ENCODE measurements at regions not wholly inside any gene's neighbourhood (a gene's known extent, or its start where the extent isn't known, plus 50 kb on each side); places are given as distances from the start of the nearest gene placed in this dataset.

DNA sequence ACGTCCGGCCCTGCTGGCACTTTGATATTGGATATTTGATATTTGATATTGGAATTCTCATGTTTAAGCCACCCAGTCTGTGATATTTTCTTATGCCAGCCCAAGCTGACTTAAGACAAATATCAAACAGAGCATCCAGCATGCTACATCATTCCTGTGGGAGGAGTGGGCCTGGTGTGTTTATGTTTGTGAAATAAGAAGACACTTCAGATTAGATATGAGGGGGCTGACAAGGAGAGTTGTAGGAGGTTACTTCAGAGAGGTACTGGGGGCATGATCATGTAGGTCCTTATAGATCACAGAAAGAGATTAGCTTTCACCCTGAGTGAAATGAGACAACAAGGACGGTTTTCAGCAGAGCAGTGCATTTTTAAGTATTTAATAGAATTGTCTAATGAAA lies 382.9 kb downstream of the SEMA3D start:
- intact Hi-C loops (cut with micrococcal nuclease; ENCODE audit: unreplicated experiment): no loop called here
- Histone ChIP-seq H3K9me2 (ENCODE audit: insufficient read depth, low read length) (no peaks in the 10 kb centered on the region), H3K4me3 (ENCODE audit: low read depth, low read length, poor library complexity, severe bottlenecking) (no peak overlapping the region), H2AFZ (ENCODE audit: low read length) (no peak overlapping the region), H3K79me2 (ENCODE audit: insufficient read depth, low read depth, low read length) (no peaks in the 10 kb centered on the region), H3K4me2 (ENCODE audit: low read length) (no peak overlapping the region), H4K20me1 (ENCODE audit: insufficient read depth, low read length) (no peaks in the 10 kb centered on the region), H3K36me3 (ENCODE audit: insufficient read depth, low read length) (no peaks in the 10 kb centered on the region), H3K9me3 (ENCODE audit: low read length) (no peaks in the 10 kb centered on the region), H3K4me1 (ENCODE audit: insufficient read depth, low read length, poor library complexity, severe bottlenecking) (no peaks in the 10 kb centered on the region), H3K27ac (ENCODE audit: low read depth, low read length, poor library complexity, severe bottlenecking) (no peak overlapping the region)
- CTCF ChIA-PET (ENCODE audit: unreplicated experiment): no interaction called here
- TF ChIP-seq, protein P1, sequence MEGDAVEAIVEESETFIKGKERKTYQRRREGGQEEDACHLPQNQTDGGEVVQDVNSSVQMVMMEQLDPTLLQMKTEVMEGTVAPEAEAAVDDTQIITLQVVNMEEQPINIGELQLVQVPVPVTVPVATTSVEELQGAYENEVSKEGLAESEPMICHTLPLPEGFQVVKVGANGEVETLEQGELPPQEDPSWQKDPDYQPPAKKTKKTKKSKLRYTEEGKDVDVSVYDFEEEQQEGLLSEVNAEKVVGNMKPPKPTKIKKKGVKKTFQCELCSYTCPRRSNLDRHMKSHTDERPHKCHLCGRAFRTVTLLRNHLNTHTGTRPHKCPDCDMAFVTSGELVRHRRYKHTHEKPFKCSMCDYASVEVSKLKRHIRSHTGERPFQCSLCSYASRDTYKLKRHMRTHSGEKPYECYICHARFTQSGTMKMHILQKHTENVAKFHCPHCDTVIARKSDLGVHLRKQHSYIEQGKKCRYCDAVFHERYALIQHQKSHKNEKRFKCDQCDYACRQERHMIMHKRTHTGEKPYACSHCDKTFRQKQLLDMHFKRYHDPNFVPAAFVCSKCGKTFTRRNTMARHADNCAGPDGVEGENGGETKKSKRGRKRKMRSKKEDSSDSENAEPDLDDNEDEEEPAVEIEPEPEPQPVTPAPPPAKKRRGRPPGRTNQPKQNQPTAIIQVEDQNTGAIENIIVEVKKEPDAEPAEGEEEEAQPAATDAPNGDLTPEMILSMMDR (conservative IDR thresholded peaks at IDR 0.05; ENCODE audit: low read length): no peak
- TF ChIP-seq EZH2phosphoT487 (IDR thresholded peaks at IDR 0.05; ENCODE audit: borderline replicate concordance, low read depth, low read length): no peak
- BruUV-seq (replicated peaks): no TSS peak
- DNase-seq (ENCODE audit: low spot score): no peak
- POLR2A ChIA-PET: interaction anchor here (0.7 to 0.8 kb wide), 2 partner anchors 7 to 24 kb away, joined by 3 to 4 read pairs; no protein-coding TSS in a partner anchor

DNA sequence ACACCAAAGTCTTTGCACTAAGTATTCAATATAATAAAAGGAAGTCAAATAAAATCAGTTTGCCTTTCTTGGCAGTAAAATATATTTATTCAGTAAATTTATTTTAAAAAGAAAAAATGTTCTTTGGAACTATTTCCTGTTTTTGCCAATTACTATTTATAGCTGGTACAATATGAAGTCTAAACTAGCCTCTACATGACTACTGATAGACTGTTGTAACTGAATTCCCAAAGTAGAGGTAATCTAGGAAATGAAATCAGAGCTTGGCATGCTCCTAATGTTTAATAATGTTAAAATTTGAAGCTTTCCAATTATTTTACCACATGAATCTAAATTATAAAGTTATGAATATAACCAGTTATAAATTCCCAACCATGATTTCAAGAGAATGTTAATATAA lies 385.5 kb downstream of the SEMA3D start:
- Histone ChIP-seq H3K79me2 (ENCODE audit: insufficient read depth, low read depth, low read length) (no peaks in the 10 kb centered on the region), H3K4me1 (ENCODE audit: insufficient read depth, low read length, poor library complexity, severe bottlenecking) (no peaks in the 10 kb centered on the region), H3K27ac (ENCODE audit: low read depth, low read length, poor library complexity, severe bottlenecking) (no peak overlapping the region), H2AFZ (ENCODE audit: low read length) (no peak overlapping the region), H4K20me1 (ENCODE audit: insufficient read depth, low read length) (no peaks in the 10 kb centered on the region), H3K4me3 (ENCODE audit: low read depth, low read length, poor library complexity, severe bottlenecking) (no peak overlapping the region), H3K9me3 (ENCODE audit: low read length) (no peaks in the 10 kb centered on the region), H3K36me3 (ENCODE audit: insufficient read depth, low read length) (no peaks in the 10 kb centered on the region), H3K9me2 (ENCODE audit: insufficient read depth, low read length) (no peaks in the 10 kb centered on the region), H3K4me2 (ENCODE audit: low read length) (no peak overlapping the region)
- DNase-seq (ENCODE audit: low spot score): no peak
- TF ChIP-seq EZH2phosphoT487 (IDR thresholded peaks at IDR 0.05; ENCODE audit: borderline replicate concordance, low read depth, low read length): no peak
- TF ChIP-seq, protein P1 (conservative IDR thresholded peaks at IDR 0.05; ENCODE audit: low read length): no peak
- ChIA-PET POLR2A (no interaction called here), CTCF (ENCODE audit: unreplicated experiment) (no interaction called here)
- BruUV-seq (replicated peaks): no TSS peak
- intact Hi-C loops (cut with micrococcal nuclease; ENCODE audit: unreplicated experiment): no loop called here

DNA sequence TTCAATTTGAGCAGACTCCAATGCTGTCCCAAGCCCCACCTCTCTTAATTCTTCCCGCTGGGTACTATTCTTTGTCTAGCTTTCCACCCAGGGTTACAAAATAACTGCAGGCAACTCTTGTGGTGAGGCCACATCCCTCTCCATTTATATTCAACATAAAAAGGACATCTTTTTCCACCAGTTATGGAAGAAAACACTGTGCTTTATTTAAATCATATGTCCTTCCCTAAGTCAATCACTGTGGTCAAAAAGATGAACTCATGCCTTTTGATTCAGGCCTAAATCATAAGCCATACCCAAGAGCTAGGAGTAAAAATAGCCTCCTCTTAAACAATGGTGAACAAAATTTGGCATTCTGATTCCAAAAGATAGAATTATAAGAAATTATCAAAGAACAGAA lies 386.0 kb downstream of the SEMA3D start:
- Histone ChIP-seq H3K36me3 (ENCODE audit: insufficient read depth, low read length) (no peaks in the 10 kb centered on the region), H3K4me1 (ENCODE audit: insufficient read depth, low read length, poor library complexity, severe bottlenecking) (no peaks in the 10 kb centered on the region), H2AFZ (ENCODE audit: low read length) (no peak overlapping the region), H3K4me2 (ENCODE audit: low read length) (no peak overlapping the region), H3K9me2 (ENCODE audit: insufficient read depth, low read length) (no peaks in the 10 kb centered on the region), H4K20me1 (ENCODE audit: insufficient read depth, low read length) (no peaks in the 10 kb centered on the region), H3K4me3 (ENCODE audit: low read depth, low read length, poor library complexity, severe bottlenecking) (no peak overlapping the region), H3K9me3 (ENCODE audit: low read length) (no peaks in the 10 kb centered on the region), H3K27ac (ENCODE audit: low read depth, low read length, poor library complexity, severe bottlenecking) (no peak overlapping the region), H3K79me2 (ENCODE audit: insufficient read depth, low read depth, low read length) (no peaks in the 10 kb centered on the region)
- DNase-seq (ENCODE audit: low spot score): no peak
- no peak for TF ChIP-seq EZH2phosphoT487 (IDR thresholded peaks at IDR 0.05; ENCODE audit: borderline replicate concordance, low read depth, low read length)
- TF ChIP-seq, protein P1 (conservative IDR thresholded peaks at IDR 0.05; ENCODE audit: low read length): no peak
- intact Hi-C loops (cut with micrococcal nuclease; ENCODE audit: unreplicated experiment): no loop called here
- POLR2A ChIA-PET: interaction anchor here (0.7 kb wide), 1 partner anchor 18 kb away, joined by 3 read pairs; no protein-coding TSS in a partner anchor
- CTCF ChIA-PET (ENCODE audit: unreplicated experiment): no interaction called here
- BruUV-seq (replicated peaks): no TSS peak
